ENCODE measurements at regions not wholly inside any gene's neighbourhood (a gene's known extent, or its start where the extent isn't known, plus 50 kb on each side); places are given as distances from the start of the nearest gene placed in this dataset.

DNA sequence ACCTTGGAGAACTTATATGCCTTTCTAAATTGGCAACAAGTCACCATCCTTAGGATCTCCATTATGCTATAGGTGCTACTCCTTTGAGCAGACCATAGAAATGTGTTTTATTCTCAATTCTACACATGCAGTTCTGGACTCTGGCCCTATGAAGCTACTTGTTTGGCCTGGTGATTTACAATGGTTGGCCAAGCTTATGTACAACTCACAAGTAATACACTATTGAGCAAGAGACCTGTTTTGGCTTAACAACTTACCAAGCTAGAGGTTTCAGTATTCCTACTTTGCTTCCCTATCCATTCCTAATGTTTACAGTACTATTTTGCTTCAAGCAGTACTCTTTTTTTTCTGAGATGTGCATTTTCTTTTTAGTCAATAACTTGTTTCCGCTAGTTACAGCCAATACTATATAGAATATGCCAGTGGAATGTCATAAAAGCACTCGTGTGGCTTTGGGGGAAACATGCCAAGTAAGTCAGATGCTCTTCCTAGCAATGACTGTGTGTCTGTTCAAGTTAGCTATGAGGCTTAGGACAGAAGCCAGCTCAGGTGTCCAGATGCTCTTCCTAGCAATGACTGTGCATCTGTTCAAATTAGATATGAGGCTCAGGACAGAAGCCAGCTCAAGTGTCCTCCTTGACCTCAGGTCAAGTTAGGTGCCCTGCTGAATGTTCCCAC, 174.9 kb upstream of the SEMA6D start:
- H3K4me3 ChIP-seq (ENCODE audit: low read length), result no peak overlapping the region
- H3K79me2 ChIP-seq (ENCODE audit: control insufficient read depth, low read length), result no peaks in the 10 kb centered on the region
- no peaks in the 10 kb centered on the region for H3K36me3 ChIP-seq (ENCODE audit: control insufficient read depth, low read length)
- no peaks in the 10 kb centered on the region for H3K9me3 ChIP-seq (ENCODE audit: control insufficient read depth, insufficient read depth, low read length)
- H4K20me1 ChIP-seq (ENCODE audit: control insufficient read depth, insufficient read depth, low read depth, low read length), result no peaks in the 10 kb centered on the region
- TF ChIP-seq CTCF (IDR thresholded peaks at IDR 0.05; ENCODE audit: low read depth, low read length, poor library complexity, severe bottlenecking), result no peak
- no peak for TF ChIP-seq EZH2phosphoT487 (IDR thresholded peaks at IDR 0.05; ENCODE audit: borderline replicate concordance, low read length)
- no peaks in the 10 kb centered on the region for H3K4me1 ChIP-seq (ENCODE audit: control insufficient read depth, low read length)
- H3K4me2 ChIP-seq (ENCODE audit: low read length), result no peak overlapping the region
- H3K27ac ChIP-seq (ENCODE audit: low read depth, low read length), result no peak overlapping the region
- H3K27me3 ChIP-seq (ENCODE audit: control insufficient read depth, low read length), result no peaks in the 10 kb centered on the region
- no peaks in the 10 kb centered on the region for H3K9me2 ChIP-seq (replicated peaks; ENCODE audit: control insufficient read depth, low read length)
- H3F3A ChIP-seq (ENCODE audit: control insufficient read depth, insufficient read depth), result no peaks in the 10 kb centered on the region

DNA sequence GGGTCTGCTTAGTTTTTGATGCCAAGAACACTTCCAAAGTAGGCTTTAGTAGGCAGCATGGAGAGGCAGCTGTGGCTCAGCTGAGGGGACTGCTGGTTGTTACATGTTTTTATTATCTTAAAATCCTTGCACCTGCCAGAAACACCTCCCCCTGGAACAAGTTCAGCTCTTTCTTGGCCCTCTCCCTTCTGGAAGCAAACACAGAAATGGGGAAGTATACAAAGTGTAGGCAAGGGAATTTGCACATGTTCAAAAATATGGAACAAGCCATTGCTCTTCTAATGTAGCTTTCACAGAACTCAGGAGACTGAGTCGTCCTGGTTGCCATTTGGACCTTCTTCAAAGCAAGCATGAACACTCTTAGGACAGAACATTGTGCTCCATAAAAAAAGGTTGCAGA, 169.1 kb upstream of the SEMA6D start:
- Histone ChIP-seq H3K36me3 (ENCODE audit: control insufficient read depth, low read length) (no peaks in the 10 kb centered on the region), H3F3A (ENCODE audit: control insufficient read depth, insufficient read depth) (no peaks in the 10 kb centered on the region), H3K9me3 (ENCODE audit: control insufficient read depth, insufficient read depth, low read length) (no peaks in the 10 kb centered on the region), H4K20me1 (ENCODE audit: control insufficient read depth, insufficient read depth, low read depth, low read length) (no peaks in the 10 kb centered on the region), H3K9me2 (replicated peaks; ENCODE audit: control insufficient read depth, low read length) (no peaks in the 10 kb centered on the region), H3K27ac (ENCODE audit: low read depth, low read length) (no peak overlapping the region), H3K4me3 (ENCODE audit: low read length) (no peak overlapping the region), H3K79me2 (ENCODE audit: control insufficient read depth, low read length) (no peaks in the 10 kb centered on the region), H3K4me1 (ENCODE audit: control insufficient read depth, low read length) (no peaks in the 10 kb centered on the region), H3K4me2 (ENCODE audit: low read length) (no peak overlapping the region), H3K27me3 (ENCODE audit: control insufficient read depth, low read length) (no peaks in the 10 kb centered on the region)
- TF ChIP-seq EZH2phosphoT487 (IDR thresholded peaks at IDR 0.05; ENCODE audit: borderline replicate concordance, low read length) (no peak), CTCF (IDR thresholded peaks at IDR 0.05; ENCODE audit: low read depth, low read length, poor library complexity, severe bottlenecking) (no peak)

- Histone ChIP-seq H3F3A (ENCODE audit: control insufficient read depth, insufficient read depth) (no peaks in the 10 kb centered on the region), H3K4me1 (ENCODE audit: control insufficient read depth, low read length) (no peaks in the 10 kb centered on the region), H3K9me2 (replicated peaks; ENCODE audit: control insufficient read depth, low read length) (no peaks in the 10 kb centered on the region), H3K9me3 (ENCODE audit: control insufficient read depth, insufficient read depth, low read length) (no peaks in the 10 kb centered on the region), H3K79me2 (ENCODE audit: control insufficient read depth, low read length) (no peaks in the 10 kb centered on the region), H3K27me3 (ENCODE audit: control insufficient read depth, low read length) (no peaks in the 10 kb centered on the region), H3K36me3 (ENCODE audit: control insufficient read depth, low read length) (no peaks in the 10 kb centered on the region), H3K27ac (ENCODE audit: low read depth, low read length) (no peak overlapping the region), H3K4me2 (ENCODE audit: low read length) (no peak overlapping the region), H3K4me3 (ENCODE audit: low read length) (no peak overlapping the region), H4K20me1 (ENCODE audit: control insufficient read depth, insufficient read depth, low read depth, low read length) (no peaks in the 10 kb centered on the region)
- TF ChIP-seq EZH2phosphoT487 (IDR thresholded peaks at IDR 0.05; ENCODE audit: borderline replicate concordance, low read length) (no peak), CTCF (IDR thresholded peaks at IDR 0.05; ENCODE audit: low read depth, low read length, poor library complexity, severe bottlenecking) (no peak)
These were observed 168.3 kb upstream of the SEMA6D start for GRCh38 chr15:47548986-47549385.
